BJ (cell line): ENCODE measurements at regions not wholly inside any gene's neighbourhood (a gene's known extent, or its start where the extent isn't known, plus 50 kb on each side); places are given as distances from the start of the nearest gene placed in this dataset.
"Not testable (repeated sequence)": the region's sequence is repeated elsewhere in the genome, so short reads cannot be mapped to it uniquely, and the experiment has no call there.

Experiments
- CTCF ChIA-PET: fragments of 350-600 bp; formaldehyde crosslinking; extraction: SDS; loops from one replicate; lab custom pipeline; 2021; ENCODE audit warnings: antibody characterized with exemption, inconsistent platforms; lab: Yijun Ruan, JAX
- POLR2A ChIA-PET: fragments of 300-600 bp; sonication (Branson Sonifier 250); formaldehyde crosslinking; extraction: SDS; loops from one replicate; lab custom pipeline; 2021; ENCODE audit warnings: antibody characterized with exemption; lab: Charles Lee
- DNase-seq: peaks from one replicate; pipeline ENCODE4 v3.0.0-alpha.2; 2011; ENCODE audit warnings: low read depth
- H3K27me3 ChIP-seq: 2 replicates; pipeline ENCODE4 v1.6.0; 2011; ENCODE audit warnings: low read length; ENCODE audit not compliant: control insufficient read depth, insufficient read depth
- H3K36me3 ChIP-seq: 2 replicates; pipeline ENCODE4 v1.5.1; 2011; ENCODE audit warnings: low read length; ENCODE audit not compliant: control insufficient read depth, insufficient read depth
- H3K4me3 ChIP-seq: 2 replicates; pipeline ENCODE4 v1.5.1; 2011; ENCODE audit warnings: low read depth, mild to moderate bottlenecking, control low read depth, low read length
- TF ChIP-seq, protein P1 (sequence below): IDR thresholded peaks from 2 replicates; pipeline ENCODE4 v1.5.1; 2011; ENCODE audit warnings: low read depth, mild to moderate bottlenecking, control low read depth, inconsistent platforms, low read length, moderate library complexity; ENCODE audit not compliant: insufficient read depth

DNA sequence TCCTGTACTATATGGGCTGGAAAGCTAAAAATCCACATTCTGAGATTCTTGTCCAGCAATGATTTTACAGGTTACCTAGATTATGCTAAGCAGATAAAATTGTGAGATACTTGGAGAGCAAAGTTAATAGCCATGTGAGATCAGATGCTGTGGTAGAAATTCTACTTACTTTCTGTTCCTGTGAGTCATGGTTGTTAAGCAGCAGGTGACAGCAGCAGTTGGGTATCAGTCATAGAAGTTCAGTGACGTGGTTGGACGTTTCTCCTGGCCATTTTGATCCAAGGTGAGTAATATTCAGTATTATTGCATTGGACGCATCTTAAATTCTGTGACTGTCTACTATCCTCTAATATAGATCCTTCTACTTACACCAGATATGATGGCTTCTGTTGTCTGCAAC is 524.5 kb downstream of the TMEM38B start:
- H3K36me3 ChIP-seq, result no peaks in the 10 kb centered on the region
- H3K4me3 ChIP-seq, result no peak overlapping the region
- CTCF ChIA-PET, result no interaction called here
- POLR2A ChIA-PET, result no interaction called here
- no peak for DNase-seq
- no peaks in the 10 kb centered on the region for H3K27me3 ChIP-seq
- TF ChIP-seq, protein P1, sequence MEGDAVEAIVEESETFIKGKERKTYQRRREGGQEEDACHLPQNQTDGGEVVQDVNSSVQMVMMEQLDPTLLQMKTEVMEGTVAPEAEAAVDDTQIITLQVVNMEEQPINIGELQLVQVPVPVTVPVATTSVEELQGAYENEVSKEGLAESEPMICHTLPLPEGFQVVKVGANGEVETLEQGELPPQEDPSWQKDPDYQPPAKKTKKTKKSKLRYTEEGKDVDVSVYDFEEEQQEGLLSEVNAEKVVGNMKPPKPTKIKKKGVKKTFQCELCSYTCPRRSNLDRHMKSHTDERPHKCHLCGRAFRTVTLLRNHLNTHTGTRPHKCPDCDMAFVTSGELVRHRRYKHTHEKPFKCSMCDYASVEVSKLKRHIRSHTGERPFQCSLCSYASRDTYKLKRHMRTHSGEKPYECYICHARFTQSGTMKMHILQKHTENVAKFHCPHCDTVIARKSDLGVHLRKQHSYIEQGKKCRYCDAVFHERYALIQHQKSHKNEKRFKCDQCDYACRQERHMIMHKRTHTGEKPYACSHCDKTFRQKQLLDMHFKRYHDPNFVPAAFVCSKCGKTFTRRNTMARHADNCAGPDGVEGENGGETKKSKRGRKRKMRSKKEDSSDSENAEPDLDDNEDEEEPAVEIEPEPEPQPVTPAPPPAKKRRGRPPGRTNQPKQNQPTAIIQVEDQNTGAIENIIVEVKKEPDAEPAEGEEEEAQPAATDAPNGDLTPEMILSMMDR, result no peak

DNA sequence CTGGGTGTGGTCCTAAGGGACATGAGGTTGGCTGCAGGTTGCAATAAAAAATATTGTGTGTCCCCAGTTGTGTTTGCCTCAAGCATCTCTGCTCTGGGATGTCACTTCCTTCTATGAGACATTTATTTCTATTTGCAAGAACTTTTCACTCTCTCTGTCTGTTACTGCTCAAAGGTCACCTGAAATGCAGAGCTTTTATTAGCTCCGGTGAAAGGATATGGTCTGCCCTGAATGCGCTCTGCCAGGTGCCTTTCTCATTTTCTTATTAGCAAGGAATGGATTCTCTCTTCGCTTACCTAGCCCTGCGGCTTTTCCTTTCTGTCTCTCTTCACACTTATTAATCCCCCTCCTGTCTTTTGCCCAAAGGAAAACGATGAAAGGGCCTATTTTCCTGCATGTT is 526.1 kb downstream of the TMEM38B start:
- TF ChIP-seq, protein P1, result no peak
- no peaks in the 10 kb centered on the region for H3K27me3 ChIP-seq
- no peak overlapping the region for H3K4me3 ChIP-seq
- ChIA-PET CTCF (no interaction called here), POLR2A (no interaction called here)
- DNase-seq, result no peak
- no peaks in the 10 kb centered on the region for H3K36me3 ChIP-seq

DNA sequence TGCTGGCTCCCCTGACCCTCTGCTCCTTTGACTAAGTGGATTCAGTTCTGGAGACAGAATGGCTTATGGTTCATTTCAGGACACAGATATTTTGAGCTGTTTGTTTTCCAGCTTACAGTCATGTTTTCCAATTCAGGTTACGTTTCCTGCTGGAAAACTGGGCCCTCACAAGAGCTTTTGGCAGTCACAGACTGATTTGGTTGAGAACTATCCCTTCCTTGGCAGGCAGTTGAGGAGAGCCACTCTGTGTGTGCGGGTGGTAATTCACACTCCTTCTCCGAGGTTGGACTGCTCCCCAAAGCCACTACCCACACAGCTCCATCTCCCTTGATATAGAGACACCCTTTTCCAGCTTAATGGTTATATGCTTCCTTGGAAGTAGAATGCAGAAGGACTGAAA is 534.5 kb downstream of the TMEM38B start:
- Histone ChIP-seq H3K4me3 (no peak overlapping the region), H3K36me3 (no peaks in the 10 kb centered on the region), H3K27me3 (no peaks in the 10 kb centered on the region)
- CTCF ChIA-PET, result interaction anchor here (1.1 kb wide), 1 partner anchor 13 kb away, joined by 4 read pairs; no protein-coding TSS in a partner anchor
- POLR2A ChIA-PET, result no interaction called here
- DNase-seq, result no peak
- TF ChIP-seq, protein P1, result no peak

DNA sequence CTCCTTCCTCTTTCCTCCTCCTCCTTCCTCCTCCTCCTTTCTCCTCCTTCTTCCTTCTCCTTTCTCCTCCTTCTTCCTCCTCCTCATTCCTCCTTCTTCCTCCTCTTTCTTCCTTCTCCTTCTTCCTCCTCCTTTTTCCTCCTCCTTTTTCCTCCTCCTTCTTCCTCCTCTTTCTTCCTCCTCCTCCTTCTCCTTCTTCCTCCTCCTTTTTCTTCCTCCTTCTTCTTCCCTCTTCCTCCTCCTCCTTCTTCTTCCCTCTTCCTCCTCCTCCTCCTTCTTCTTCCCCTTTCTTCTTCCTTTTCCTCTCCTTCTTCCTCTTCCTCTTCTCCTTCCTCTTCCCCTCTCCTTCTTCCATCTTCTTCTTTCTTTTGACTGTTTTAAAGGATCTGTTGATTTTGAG is 538.8 kb downstream of the TMEM38B start:
- CTCF ChIA-PET, result no interaction called here
- Histone ChIP-seq H3K4me3 (no peak overlapping the region), H3K36me3 (no peaks in the 10 kb centered on the region), H3K27me3 (no peaks in the 10 kb centered on the region)
- no peak for DNase-seq
- TF ChIP-seq, protein P1, result no peak
- POLR2A ChIA-PET, result no interaction called here

DNA sequence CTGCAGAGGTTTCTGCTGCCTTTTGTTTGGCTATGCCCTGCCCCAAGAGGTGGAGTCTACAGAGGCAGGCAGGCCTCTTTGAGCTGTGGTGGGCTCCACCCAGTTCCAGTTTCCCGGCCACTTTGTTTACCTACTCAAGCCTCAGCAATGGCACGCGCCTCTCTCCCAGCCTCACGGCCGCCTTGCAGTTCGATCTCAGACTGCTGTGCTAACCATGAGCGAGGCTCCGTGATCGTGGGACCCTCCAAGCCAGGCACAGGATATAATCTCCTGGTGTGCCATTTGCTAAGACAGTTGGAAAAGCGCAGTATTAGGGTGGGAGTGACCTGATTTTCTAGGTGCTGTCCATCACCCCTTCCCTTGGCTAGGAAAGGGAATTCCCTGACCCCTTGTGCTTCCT is 566.6 kb downstream of the TMEM38B start:
- H3K27me3 ChIP-seq, H3K4me3 ChIP-seq, H3K36me3 ChIP-seq, POLR2A ChIA-PET, DNase-seq, CTCF ChIA-PET: not testable (repeated sequence)

DNA sequence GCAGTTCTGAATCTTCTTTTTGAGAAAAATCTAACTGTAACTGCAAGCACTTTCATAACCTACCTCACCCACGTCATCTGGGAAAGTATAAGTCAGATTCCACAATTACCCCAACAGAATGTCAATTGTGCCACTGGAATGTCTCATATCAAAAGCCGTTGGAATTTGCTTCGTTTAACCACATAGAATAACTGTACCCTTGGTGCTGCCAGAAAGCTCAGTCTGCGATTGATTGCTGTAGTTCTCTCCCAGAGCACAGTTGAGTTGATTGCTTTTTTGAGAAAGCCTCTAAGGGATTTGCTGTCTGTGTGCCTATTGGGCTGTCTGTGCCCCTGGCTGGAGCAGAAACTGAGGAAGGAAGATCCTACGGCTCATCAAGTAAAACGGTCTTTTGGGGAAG is 583.6 kb downstream of the TMEM38B start:
- TF ChIP-seq, protein P1, result no peak
- no peaks in the 10 kb centered on the region for H3K36me3 ChIP-seq
- POLR2A ChIA-PET, result no interaction called here
- DNase-seq, result no peak
- no peaks in the 10 kb centered on the region for H3K27me3 ChIP-seq
- H3K4me3 ChIP-seq, result no peak overlapping the region
- CTCF ChIA-PET, result no interaction called here
